ENCODE measurements at regions not wholly inside any gene's neighbourhood (a gene's known extent, or its start where the extent isn't known, plus 50 kb on each side); places are given as distances from the start of the nearest gene placed in this dataset.

- Histone ChIP-seq H3K9me3 (ENCODE audit: control insufficient read depth, insufficient read depth, low read depth, low read length) (no peaks in the 10 kb centered on the region), H3K27ac (ENCODE audit: extremely low read depth, low read depth, low read length) (no peak overlapping the region), H3K4me3 (ENCODE audit: low read depth, low read length) (no peak overlapping the region), H3K4me1 (ENCODE audit: control insufficient read depth, insufficient read depth, low read length) (no peaks in the 10 kb centered on the region), H3K36me3 (ENCODE audit: control insufficient read depth in 2 of 2, insufficient read depth in 1 of 2, low read length in 2 of 2) (no peaks in the 10 kb centered on the region)
- TF ChIP-seq OVOL3 (tag by site-specific recombination; IDR thresholded peaks at IDR 0.05) (no peak), ZNF423 (tag by site-specific recombination; IDR thresholded peaks at IDR 0.05) (no peak), ZEB2 (tag by site-specific recombination; IDR thresholded peaks at IDR 0.05) (no peak), ZNF670 (tag by site-specific recombination; IDR thresholded peaks at IDR 0.05; ENCODE audit: low read depth) (no peak), ZNF548 (tag by site-specific recombination; IDR thresholded peaks at IDR 0.05) (no peak), ZNF660 (tag by site-specific recombination; IDR thresholded peaks at IDR 0.05) (no peak), ZSCAN16 (tag by site-specific recombination; IDR thresholded peaks at IDR 0.05) (no peak), ZNF571 (tag by site-specific recombination; IDR thresholded peaks at IDR 0.05) (no peak), ZNF335 (tag by site-specific recombination; conservative IDR thresholded peaks at IDR 0.05) (no peak), ZNF626 (tag by site-specific recombination; IDR thresholded peaks at IDR 0.05) (no peak)
- TF ChIP-seq, protein P1, sequence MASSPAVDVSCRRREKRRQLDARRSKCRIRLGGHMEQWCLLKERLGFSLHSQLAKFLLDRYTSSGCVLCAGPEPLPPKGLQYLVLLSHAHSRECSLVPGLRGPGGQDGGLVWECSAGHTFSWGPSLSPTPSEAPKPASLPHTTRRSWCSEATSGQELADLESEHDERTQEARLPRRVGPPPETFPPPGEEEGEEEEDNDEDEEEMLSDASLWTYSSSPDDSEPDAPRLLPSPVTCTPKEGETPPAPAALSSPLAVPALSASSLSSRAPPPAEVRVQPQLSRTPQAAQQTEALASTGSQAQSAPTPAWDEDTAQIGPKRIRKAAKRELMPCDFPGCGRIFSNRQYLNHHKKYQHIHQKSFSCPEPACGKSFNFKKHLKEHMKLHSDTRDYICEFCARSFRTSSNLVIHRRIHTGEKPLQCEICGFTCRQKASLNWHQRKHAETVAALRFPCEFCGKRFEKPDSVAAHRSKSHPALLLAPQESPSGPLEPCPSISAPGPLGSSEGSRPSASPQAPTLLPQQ (tag by site-specific recombination; IDR thresholded peaks at IDR 0.05), result no peak
- ChIA-PET CTCF (no interaction called here), POLR2A (no interaction called here)
Observed at GRCh38 chr7:110373859-110374258, 717.1 kb upstream of the LRRN3 start.

GRCh38 chr7:110375068-110375467 is 715.9 kb upstream of the LRRN3 start:
- no peak overlapping the region for H3K4me3 ChIP-seq (ENCODE audit: low read depth, low read length)
- ChIA-PET CTCF (no interaction called here), POLR2A (no interaction called here)
- H3K36me3 ChIP-seq (ENCODE audit: control insufficient read depth in 2 of 2, insufficient read depth in 1 of 2, low read length in 2 of 2), result no peaks in the 10 kb centered on the region
- no peak for TF ChIP-seq ZNF140 (tag by site-specific recombination; IDR thresholded peaks at IDR 0.05)
- no peaks in the 10 kb centered on the region for H3K9me3 ChIP-seq (ENCODE audit: control insufficient read depth, insufficient read depth, low read depth, low read length)
- no peak overlapping the region for H3K27ac ChIP-seq (ENCODE audit: extremely low read depth, low read depth, low read length)
- H3K4me1 ChIP-seq (ENCODE audit: control insufficient read depth, insufficient read depth, low read length), result no peaks in the 10 kb centered on the region

GRCh38 chr7:110382736-110383135 is 708.2 kb upstream of the LRRN3 start:
- Histone ChIP-seq H3K9me3 (ENCODE audit: control insufficient read depth, insufficient read depth, low read depth, low read length) (no peaks in the 10 kb centered on the region), H3K4me1 (ENCODE audit: control insufficient read depth, insufficient read depth, low read length) (no peaks in the 10 kb centered on the region), H3K27ac (ENCODE audit: extremely low read depth, low read depth, low read length) (no peak overlapping the region), H3K4me3 (ENCODE audit: low read depth, low read length) (no peak overlapping the region), H3K36me3 (ENCODE audit: control insufficient read depth in 2 of 2, insufficient read depth in 1 of 2, low read length in 2 of 2) (no peaks in the 10 kb centered on the region)
- CTCF ChIA-PET, result no interaction called here
- POLR2A ChIA-PET, result no interaction called here
- no peak for TF ChIP-seq KLF1 (tag by site-specific recombination; IDR thresholded peaks at IDR 0.05)
- TF ChIP-seq TRIM28 (IDR thresholded peaks at IDR 0.05; ENCODE audit: borderline replicate concordance, low read length), result no peak
- no peak for TF ChIP-seq ZNF514 (tag by site-specific recombination; IDR thresholded peaks at IDR 0.05)
- TF ChIP-seq ZNF112 (tag by site-specific recombination; IDR thresholded peaks at IDR 0.05), result no peak
- no peak for TF ChIP-seq SCRT2 (tag by site-specific recombination; IDR thresholded peaks at IDR 0.05)
- no peak for TF ChIP-seq SP3 (tag by site-specific recombination; IDR thresholded peaks at IDR 0.05)
- TF ChIP-seq ZNF157 (tag by site-specific recombination; IDR thresholded peaks at IDR 0.05), result no peak
- no peak for TF ChIP-seq ZNF621 (tag by site-specific recombination; IDR thresholded peaks at IDR 0.05)
- TF ChIP-seq, protein P2, sequence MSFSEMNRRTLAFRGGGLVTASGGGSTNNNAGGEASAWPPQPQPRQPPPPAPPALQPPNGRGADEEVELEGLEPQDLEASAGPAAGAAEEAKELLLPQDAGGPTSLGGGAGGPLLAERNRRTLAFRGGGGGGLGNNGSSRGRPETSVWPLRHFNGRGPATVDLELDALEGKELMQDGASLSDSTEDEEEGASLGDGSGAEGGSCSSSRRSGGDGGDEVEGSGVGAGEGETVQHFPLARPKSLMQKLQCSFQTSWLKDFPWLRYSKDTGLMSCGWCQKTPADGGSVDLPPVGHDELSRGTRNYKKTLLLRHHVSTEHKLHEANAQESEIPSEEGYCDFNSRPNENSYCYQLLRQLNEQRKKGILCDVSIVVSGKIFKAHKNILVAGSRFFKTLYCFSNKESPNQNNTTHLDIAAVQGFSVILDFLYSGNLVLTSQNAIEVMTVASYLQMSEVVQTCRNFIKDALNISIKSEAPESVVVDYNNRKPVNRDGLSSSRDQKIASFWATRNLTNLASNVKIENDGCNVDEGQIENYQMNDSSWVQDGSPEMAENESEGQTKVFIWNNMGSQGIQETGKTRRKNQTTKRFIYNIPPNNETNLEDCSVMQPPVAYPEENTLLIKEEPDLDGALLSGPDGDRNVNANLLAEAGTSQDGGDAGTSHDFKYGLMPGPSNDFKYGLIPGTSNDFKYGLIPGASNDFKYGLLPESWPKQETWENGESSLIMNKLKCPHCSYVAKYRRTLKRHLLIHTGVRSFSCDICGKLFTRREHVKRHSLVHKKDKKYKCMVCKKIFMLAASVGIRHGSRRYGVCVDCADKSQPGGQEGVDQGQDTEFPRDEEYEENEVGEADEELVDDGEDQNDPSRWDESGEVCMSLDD (tag by site-specific recombination; IDR thresholded peaks at IDR 0.05), result no peak
- TF ChIP-seq, protein P3, sequence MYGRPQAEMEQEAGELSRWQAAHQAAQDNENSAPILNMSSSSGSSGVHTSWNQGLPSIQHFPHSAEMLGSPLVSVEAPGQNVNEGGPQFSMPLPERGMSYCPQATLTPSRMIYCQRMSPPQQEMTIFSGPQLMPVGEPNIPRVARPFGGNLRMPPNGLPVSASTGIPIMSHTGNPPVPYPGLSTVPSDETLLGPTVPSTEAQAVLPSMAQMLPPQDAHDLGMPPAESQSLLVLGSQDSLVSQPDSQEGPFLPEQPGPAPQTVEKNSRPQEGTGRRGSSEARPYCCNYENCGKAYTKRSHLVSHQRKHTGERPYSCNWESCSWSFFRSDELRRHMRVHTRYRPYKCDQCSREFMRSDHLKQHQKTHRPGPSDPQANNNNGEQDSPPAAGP (tag by site-specific recombination; IDR thresholded peaks at IDR 0.05), result no peak
- TF ChIP-seq MEIS1 (CRISPR knock-in tag; IDR thresholded peaks at IDR 0.05; ENCODE audit: borderline replicate concordance), result no peak
- no peak for TF ChIP-seq ZNF26 (tag by site-specific recombination; IDR thresholded peaks at IDR 0.05)
- TF ChIP-seq, protein P4, sequence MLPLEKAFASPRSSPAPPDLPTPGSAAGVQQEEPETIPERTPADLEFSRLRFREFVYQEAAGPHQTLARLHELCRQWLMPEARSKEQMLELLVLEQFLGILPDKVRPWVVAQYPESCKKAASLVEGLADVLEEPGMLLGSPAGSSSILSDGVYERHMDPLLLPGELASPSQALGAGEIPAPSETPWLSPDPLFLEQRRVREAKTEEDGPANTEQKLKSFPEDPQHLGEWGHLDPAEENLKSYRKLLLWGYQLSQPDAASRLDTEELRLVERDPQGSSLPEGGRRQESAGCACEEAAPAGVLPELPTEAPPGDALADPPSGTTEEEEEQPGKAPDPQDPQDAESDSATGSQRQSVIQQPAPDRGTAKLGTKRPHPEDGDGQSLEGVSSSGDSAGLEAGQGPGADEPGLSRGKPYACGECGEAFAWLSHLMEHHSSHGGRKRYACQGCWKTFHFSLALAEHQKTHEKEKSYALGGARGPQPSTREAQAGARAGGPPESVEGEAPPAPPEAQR (tag by site-specific recombination; IDR thresholded peaks at IDR 0.05), result no peak
- TF ChIP-seq ZNF768 (tag by site-specific recombination; IDR thresholded peaks at IDR 0.05), result no peak
- TF ChIP-seq OSR2 (tag by site-specific recombination; IDR thresholded peaks at IDR 0.05), result no peak
- no peak for TF ChIP-seq YY2 (tag by site-specific recombination; IDR thresholded peaks at IDR 0.05)
